Stomach smooth muscle (tissue), 2 donors: ENCODE measurements at regions not wholly inside any gene's neighbourhood (a gene's known extent, or its start where the extent isn't known, plus 50 kb on each side); places are given as distances from the start of the nearest gene placed in this dataset.

Source experiments
- H3K27ac ChIP-seq: one replicate; pipeline ENCODE4 v1.7.0; 2013; ENCODE audit warnings: mild to moderate bottlenecking, low read length, inconsistent platforms
- H3K27me3 ChIP-seq, 2 donors: one replicate each; pipeline ENCODE4 v1.7.0; 2013; ENCODE audit warnings: low read length in 2 of 2; ENCODE audit not compliant: insufficient read depth in 2 of 2, control insufficient read depth in 1 of 2
- H3K36me3 ChIP-seq, 2 donors: one replicate each; pipeline ENCODE4 v1.7.0; 2013; ENCODE audit warnings: low read length in 2 of 2; ENCODE audit not compliant: control insufficient read depth in 2 of 2, insufficient read depth in 2 of 2
- H3K4me1 ChIP-seq: one replicate; pipeline ENCODE4 v1.7.0; 2013; ENCODE audit warnings: low read length; ENCODE audit not compliant: control insufficient read depth, insufficient read depth
- H3K4me3 ChIP-seq, 2 donors: one replicate each; pipeline ENCODE4 v1.7.0; 2013; ENCODE audit warnings: low read length in 2 of 2
- H3K9ac ChIP-seq, 2 donors: one replicate each; pipeline ENCODE4 v1.7.0; 2013; ENCODE audit warnings: low read length in 2 of 2, mild to moderate bottlenecking in 1 of 2
- H3K9me3 ChIP-seq, 2 donors: one replicate each; pipeline ENCODE4 v1.7.0; 2013; ENCODE audit warnings: low read length in 2 of 2; ENCODE audit not compliant: control insufficient read depth in 2 of 2
- donor health status: healthy.
- donor health status: Pancreatic carcinoma.

DNA sequence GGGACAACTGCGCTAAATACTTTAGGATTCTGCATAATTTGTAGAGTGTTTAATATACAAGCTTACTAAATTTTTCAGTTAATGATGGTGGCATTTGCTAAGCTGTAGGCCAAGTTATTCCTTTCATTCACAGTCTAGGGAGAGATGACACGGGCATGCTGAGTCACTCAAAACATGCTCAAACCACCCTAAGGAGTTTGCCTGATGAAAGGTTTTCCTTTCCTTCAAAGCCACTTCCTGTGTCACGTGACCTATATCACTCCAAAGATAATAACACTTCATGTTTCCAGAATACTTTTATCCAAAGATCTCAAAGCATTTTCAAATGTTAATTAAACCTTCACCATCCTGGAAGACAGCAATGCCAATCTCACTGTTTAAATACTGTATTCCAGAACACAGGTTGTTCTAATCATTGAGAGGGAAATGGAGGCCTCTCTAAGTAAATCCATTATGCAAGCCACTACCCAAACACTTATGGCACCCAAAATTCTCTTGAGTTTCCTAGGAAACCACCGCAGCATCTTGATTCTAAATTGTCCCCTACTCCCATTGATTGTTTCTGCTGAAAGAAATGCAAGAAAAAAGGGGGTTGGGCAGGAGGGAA is 207.0 kb upstream of the CDKN3 start:
- H3K4me1 ChIP-seq: no peaks in the 10 kb centered on the region
- H3K9ac ChIP-seq: no peak overlapping the region
- no peaks in the 10 kb centered on the region for H3K9me3 ChIP-seq
- no peak overlapping the region for H3K27ac ChIP-seq
- no peaks in the 10 kb centered on the region for H3K27me3 ChIP-seq
- no peak overlapping the region for H3K4me3 ChIP-seq
- H3K36me3 ChIP-seq: no peaks in the 10 kb centered on the region

- H3K9me3 ChIP-seq: no peaks in the 10 kb centered on the region
- H3K4me3 ChIP-seq: no peak overlapping the region
- no peak overlapping the region for H3K9ac ChIP-seq
- no peaks in the 10 kb centered on the region for H3K4me1 ChIP-seq
- H3K27me3 ChIP-seq: no peaks in the 10 kb centered on the region
- H3K27ac ChIP-seq: no peak overlapping the region
- H3K36me3 ChIP-seq: no peaks in the 10 kb centered on the region
Observed at GRCh38 chr14:54191846-54192245, 205.0 kb upstream of the CDKN3 start.

- Histone ChIP-seq H3K36me3 (no peaks in the 10 kb centered on the region), H3K4me3 (no peak overlapping the region), H3K4me1 (no peaks in the 10 kb centered on the region), H3K9ac (no peak overlapping the region), H3K27ac (no peak overlapping the region), H3K9me3 (no peaks in the 10 kb centered on the region), H3K27me3 (no peaks in the 10 kb centered on the region)
Observed at GRCh38 chr14:54192610-54193009, 204.2 kb upstream of the CDKN3 start.

DNA sequence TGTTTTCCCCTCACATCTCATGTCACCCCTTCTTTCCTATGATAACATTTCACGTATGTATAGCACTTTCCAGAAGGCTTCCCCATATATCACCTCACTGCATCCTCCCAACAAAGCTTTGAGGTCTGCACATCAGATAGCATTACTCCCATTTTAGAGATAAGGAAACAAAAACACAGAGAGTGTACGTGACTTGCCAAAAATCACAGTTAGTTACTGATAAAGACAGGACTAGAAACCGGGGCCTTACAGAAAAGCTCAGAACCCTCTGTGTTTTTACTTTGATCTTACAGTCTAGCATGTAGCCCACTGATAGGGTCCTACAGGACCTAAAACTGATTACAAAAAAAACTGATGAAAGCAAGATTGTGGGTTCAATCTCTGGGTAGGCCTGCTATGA is 202.9 kb upstream of the CDKN3 start:
- no peaks in the 10 kb centered on the region for H3K27me3 ChIP-seq
- H3K27ac ChIP-seq: no peak overlapping the region
- H3K9me3 ChIP-seq: no peaks in the 10 kb centered on the region
- no peaks in the 10 kb centered on the region for H3K4me1 ChIP-seq
- no peak overlapping the region for H3K9ac ChIP-seq
- no peaks in the 10 kb centered on the region for H3K36me3 ChIP-seq
- no peak overlapping the region for H3K4me3 ChIP-seq

DNA sequence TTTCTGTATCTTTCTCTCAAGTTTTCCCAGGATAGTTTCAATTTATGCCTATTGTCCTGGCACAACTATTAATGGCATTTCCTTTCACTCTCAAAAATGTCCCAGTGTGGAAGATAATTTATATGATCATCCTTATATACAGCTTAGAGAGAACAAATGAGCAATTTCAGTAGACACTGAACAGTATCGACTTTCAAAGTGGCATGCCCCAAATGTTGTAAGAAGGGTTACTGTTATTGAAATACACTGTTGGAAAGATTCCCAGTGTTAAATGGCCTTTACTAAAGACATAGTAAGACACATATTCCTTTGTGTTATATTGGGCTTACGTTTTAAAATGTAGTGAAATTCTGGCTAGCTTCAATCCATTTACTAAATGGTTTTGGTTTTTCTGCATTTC is 202.3 kb upstream of the CDKN3 start:
- Histone ChIP-seq H3K9me3 (no peaks in the 10 kb centered on the region), H3K27ac (no peak overlapping the region), H3K36me3 (no peaks in the 10 kb centered on the region), H3K9ac (no peak overlapping the region), H3K4me3 (no peak overlapping the region), H3K4me1 (no peaks in the 10 kb centered on the region), H3K27me3 (no peaks in the 10 kb centered on the region)

GRCh38 chr14:54197369-54197768 is 199.4 kb upstream of the CDKN3 start:
- H3K27me3 ChIP-seq: peaks cover 0 to 2% of the 10 kb centered on the region in 2 donors
- no peak overlapping the region for H3K4me3 ChIP-seq
- no peaks in the 10 kb centered on the region for H3K4me1 ChIP-seq
- no peak overlapping the region for H3K9ac ChIP-seq
- H3K27ac ChIP-seq: no peak overlapping the region
- H3K36me3 ChIP-seq: no peaks in the 10 kb centered on the region
- no peaks in the 10 kb centered on the region for H3K9me3 ChIP-seq

- no peak overlapping the region for H3K27ac ChIP-seq
- no peaks in the 10 kb centered on the region for H3K36me3 ChIP-seq
- H3K27me3 ChIP-seq: peaks cover 0 to 2% of the 10 kb centered on the region in 2 donors
- no peak overlapping the region for H3K4me3 ChIP-seq
- H3K9ac ChIP-seq: no peak overlapping the region
- H3K4me1 ChIP-seq: no peaks in the 10 kb centered on the region
- H3K9me3 ChIP-seq: no peaks in the 10 kb centered on the region
Observed at GRCh38 chr14:54200726-54201125, 196.1 kb upstream of the CDKN3 start.

DNA sequence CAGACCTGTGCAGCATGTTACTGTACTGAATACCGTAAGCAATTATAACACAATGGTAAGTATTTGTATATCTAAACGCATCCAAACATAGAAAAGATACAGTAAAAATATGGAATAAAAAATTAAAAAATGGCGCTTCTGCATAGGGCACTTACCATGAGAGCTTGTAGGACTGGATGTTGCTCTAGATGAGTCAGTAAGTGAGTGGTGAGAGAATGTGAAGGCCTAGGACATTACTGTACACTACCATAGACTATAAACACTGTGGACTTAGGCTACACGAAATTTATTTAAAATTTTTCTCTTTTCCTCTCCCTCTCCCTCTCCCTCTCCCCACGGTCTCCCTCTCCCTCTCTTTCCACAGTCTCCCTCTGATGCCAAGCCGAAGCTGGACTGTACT is 194.5 kb upstream of the CDKN3 start:
- no peak overlapping the region for H3K4me3 ChIP-seq
- H3K27me3 ChIP-seq: peaks cover 0 to 2% of the 10 kb centered on the region in 2 donors
- no peak overlapping the region for H3K9ac ChIP-seq
- H3K36me3 ChIP-seq: no peaks in the 10 kb centered on the region
- H3K27ac ChIP-seq: no peak overlapping the region
- H3K4me1 ChIP-seq: no peaks in the 10 kb centered on the region
- no peaks in the 10 kb centered on the region for H3K9me3 ChIP-seq

- no peaks in the 10 kb centered on the region for H3K9me3 ChIP-seq
- no peaks in the 10 kb centered on the region for H3K36me3 ChIP-seq
- H3K27me3 ChIP-seq: peaks cover 0 to 2% of the 10 kb centered on the region in 2 donors
- H3K4me3 ChIP-seq: no peak overlapping the region
- no peak overlapping the region for H3K27ac ChIP-seq
- H3K4me1 ChIP-seq: no peaks in the 10 kb centered on the region
- H3K9ac ChIP-seq: no peak overlapping the region
Observed at GRCh38 chr14:54206516-54206915, 190.3 kb upstream of the CDKN3 start.

DNA sequence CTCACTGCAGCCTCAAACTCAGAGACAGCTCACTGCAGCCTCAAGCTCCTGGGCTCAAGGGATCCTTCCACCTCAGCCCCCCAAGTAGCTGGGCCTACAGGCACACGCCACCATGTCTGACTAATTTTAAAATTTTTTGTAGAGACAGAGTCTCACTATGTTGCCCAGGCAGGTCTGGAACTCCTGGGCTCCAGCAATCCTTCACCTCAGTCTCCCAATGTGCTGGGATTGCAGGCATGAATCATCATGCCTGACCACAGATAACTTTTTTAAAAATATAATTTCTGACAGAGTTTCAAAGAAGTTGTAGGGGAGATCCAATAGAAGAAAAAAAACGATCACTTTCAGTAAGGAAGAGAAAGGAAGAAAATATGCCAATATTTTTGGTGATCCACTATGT is 189.7 kb upstream of the CDKN3 start:
- no peak overlapping the region for H3K4me3 ChIP-seq
- no peak overlapping the region for H3K9ac ChIP-seq
- no peaks in the 10 kb centered on the region for H3K36me3 ChIP-seq
- H3K9me3 ChIP-seq: no peaks in the 10 kb centered on the region
- no peak overlapping the region for H3K27ac ChIP-seq
- no peaks in the 10 kb centered on the region for H3K4me1 ChIP-seq
- H3K27me3 ChIP-seq: no peaks in the 10 kb centered on the region

- no peak overlapping the region for H3K4me3 ChIP-seq
- H3K27me3 ChIP-seq: no peaks in the 10 kb centered on the region
- H3K4me1 ChIP-seq: no peaks in the 10 kb centered on the region
- H3K9me3 ChIP-seq: peaks cover 0 to 5% of the 10 kb centered on the region in 2 donors
- no peaks in the 10 kb centered on the region for H3K36me3 ChIP-seq
- H3K27ac ChIP-seq: no peak overlapping the region
- no peak overlapping the region for H3K9ac ChIP-seq
Observed at GRCh38 chr14:54207476-54208462, 189.0 kb upstream of the CDKN3 start.
